Posterior vena cava (tissue), 2 donors: ENCODE measurements at regions not wholly inside any gene's neighbourhood (a gene's known extent, or its start where the extent isn't known, plus 50 kb on each side); places are given as distances from the start of the nearest gene placed in this dataset.
"Not testable (repeated sequence)": the region's sequence is repeated elsewhere in the genome, so short reads cannot be mapped to it uniquely, and the experiment has no call there.

Source experiments
- DNase-seq: peaks from one replicate; pipeline ENCODE4 v3.0.0-alpha.2; 2020; ENCODE audit warnings: low spot score
- intact Hi-C, 2 donors: fragments of 100-400 bp; cut with DNase I; formaldehyde crosslinking; loops; one replicate each; pipeline versions ENCODE4 v1.14.1 to v1.14.2; 2022 to 2023
- donor health status: DM: yes; HTN: yes; CAD: no.
- donor health status: DM: yes; HTN: yes; CAD: no.

DNA sequence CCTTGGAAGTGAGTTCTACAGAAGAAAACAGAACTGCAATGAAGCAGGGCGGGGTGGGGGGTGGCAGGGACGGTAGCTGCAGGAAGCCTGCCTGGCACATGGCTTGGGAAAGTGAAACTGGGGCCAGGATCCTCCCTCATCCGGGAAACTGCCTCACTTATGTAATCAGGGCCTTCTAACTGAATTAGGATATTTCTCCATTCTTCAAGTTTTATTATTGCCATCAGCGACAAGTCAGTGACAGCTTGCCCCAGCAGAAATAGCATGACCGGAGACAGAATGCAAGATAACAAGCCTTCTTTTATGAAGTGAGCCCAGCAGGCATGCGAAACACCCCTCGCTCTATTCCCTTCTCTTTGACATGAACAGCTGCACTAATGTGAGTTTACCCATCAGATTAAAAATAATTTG is 77.5 kb upstream of the CACUL1 start:
- peak; percentile 89 for DNase-seq
- intact Hi-C loops = no loop called here

DNA sequence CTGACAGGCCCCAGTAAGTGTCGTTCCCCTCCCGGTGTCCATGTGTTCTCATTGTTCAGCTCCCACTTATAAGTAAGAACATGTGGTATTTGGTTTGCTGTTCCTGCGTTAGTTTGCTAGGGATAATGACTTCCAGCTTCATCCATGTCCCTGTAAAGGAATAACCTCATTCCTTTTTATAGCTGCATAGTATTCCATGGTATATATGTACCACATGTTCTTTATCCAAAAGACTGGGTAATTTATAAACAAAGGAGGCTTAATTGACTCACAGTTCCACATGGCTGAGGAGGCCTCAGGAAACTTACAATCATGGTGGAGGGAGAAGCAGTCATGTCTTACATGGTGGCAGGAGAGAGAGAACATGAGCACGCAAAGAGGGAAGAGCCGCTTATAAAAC is 79.6 kb upstream of the CACUL1 start:
- DNase-seq, intact Hi-C loops: not testable (repeated sequence)

DNA sequence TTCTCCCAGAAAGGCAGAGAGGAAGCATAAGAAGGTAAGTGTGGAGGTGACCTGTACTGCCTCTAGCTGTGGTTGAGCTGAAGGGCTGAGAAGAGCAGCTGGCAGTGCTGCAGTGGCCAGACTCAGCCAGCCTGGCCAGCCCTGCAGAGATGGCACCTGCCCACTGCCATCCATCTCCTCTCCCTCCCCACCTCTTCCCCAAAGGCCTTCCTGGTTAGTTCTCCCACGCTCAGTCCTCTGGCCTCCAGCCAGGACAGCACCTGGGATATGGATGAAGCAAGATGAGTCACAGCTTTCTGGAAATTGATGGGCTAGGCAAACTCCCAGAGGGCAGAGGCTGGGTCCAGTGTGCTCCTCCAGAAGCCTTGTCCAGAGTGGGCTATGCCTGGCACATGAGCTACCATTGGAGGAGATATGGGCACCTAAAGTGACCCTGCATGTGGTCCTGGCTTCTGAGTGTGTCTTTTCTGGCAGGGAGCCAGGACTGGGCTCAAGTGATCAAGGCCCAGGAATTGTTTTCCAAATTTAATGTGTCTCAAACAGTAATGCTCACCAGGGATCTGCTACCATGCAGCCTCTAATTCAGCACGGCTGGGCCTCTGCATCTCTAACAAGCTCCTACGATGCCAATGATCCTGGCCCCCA is 81.0 kb upstream of the CACUL1 start:
- intact Hi-C loops = no loop called here
- DNase-seq = no peak

DNA sequence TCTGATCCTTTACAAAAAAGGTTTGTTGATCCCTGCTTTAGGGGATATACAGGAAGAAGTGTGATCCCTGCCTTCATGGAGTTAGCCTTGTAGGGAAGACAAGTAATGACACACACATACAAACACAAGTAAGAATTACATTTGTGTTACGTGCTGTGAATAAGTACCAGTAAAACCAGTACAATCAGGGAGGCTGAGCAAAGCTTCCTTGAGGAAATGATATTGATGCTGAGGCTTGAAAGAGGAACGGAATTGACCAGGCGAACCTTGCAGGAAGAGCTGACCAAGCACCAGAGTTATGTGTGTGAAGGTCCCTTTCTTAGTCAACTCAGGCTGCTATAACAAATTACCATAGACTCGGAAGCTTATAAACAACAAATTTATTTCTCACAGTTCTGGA is 83.6 kb upstream of the CACUL1 start:
- intact Hi-C loops = no loop called here
- DNase-seq = no peak

DNA sequence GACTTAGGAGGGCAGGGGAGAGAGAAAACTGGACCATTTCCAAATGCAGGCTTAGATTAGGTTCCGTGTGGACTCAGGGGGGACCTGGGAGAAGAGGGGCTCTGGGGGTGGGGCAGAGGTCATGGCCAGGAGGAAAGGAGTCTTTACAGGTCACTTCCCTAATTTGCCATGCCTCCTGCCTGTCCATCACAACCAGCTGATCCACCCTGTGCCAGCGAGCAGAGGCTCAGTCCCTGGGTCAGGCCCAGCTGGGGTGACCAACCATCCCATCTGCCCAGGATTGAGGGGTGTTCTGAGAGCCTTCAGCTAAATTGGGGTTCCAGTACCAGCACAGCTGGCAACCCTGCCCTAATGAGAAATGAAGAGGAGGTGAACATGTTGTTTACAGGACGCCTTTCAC is 84.6 kb upstream of the CACUL1 start:
- intact Hi-C loops = no loop called here
- no peak for DNase-seq

DNA sequence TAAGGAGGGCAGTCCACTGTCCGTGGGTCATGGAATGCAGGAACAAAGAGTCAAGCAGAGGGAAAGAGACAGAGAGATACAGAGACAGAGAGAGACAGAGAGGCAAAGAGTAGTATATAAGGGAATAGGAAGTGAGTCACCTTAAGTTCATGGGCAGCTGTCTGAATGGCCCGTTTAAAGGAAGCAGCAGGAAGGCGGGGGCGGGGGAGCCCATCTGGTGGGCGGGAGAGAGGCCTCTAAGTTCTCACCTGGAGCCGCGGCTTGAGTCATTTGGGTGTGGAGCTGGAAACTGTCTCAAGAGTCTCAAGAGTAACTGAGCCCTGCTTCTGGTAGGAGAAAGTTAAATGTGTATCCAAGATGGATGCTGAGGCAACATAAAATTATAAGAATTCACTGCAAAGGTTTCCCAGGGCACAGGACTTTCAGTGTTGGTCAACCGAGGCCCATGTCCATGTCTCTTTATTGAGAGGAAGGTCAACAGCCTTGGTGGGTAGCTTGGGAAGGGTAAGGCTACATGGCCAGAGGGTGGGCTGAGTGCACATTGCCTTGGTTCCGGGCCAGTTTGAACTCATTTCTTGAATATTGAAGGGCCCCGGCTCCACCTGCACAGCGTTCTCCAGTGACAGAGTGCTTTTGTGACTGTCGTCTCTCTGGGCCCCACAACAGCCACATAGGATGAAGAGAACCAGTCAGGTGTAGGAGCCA is 85.5 kb upstream of the CACUL1 start:
- intact Hi-C loops = no loop called here
- DNase-seq = no peak

DNA sequence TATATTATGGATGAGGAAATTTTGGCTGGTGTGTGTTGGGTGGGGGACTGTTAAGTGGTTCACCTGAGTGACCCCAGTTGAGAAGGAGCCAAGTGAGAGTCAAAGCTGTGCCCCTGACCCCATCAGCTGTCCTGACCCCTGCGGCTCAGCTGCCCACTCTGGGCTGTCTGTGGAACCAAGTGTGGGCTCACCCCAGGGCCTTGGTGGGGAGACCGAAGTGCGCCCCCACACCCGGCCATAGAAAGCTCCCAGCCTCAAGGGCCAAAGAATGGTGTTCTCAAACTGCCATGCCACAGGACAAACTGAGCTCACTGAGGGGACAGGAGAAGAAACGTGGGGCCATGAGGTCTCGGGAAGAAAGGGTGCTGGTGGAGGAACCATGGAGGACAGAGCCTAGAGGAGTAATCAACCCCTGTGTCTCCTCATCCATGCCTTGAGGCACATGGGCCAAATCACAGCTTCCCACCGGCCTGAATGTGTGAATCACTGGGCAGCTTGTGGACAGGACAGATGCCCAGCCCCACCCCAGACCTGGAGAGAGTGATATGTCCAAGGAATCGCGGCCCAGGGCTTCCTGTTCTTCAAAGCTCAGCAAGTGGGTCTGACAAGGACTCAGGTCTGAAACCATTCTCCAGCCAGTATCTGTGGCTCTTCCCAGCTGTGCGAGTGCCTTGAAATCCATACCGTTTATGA is 86.2 kb upstream of the CACUL1 start:
- intact Hi-C loops = no loop called here
- DNase-seq = no peak

DNA sequence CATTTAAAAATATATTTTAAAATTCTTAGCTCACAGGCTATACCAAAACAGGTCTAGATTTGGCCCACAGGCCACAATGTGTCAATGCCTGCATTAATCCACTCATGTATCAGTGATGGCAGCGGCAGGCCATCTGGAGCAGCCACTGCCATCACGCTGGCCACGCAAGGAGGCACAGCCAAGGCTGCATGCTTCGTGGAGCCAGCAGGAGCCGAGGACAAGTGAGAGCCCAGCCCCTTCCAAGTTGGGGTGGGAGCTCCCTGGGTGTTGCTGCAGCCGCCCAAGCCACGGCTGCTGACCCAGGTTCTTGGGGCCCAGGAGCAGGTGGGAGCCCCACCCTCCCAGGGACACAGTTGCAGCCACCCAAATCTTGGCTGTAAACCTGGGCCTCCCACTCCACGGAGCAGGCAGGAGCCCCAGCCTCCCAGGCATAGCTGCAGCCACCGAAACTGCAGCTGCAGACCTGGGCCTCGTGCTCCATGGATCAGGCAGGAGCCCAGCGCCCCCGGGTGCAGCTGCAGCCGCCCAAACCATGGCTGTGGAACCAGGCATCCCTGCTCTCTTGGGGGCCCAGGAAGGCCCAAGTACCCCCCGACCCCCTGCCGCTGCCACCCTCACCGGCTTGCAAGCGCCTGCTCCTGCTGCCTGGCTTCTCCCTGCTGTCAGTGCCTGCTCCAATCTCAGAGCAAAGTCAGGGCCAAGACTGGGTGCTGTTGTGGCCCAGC is 87.3 kb upstream of the CACUL1 start:
- DNase-seq = no peak
- intact Hi-C loops = no loop called here

DNA sequence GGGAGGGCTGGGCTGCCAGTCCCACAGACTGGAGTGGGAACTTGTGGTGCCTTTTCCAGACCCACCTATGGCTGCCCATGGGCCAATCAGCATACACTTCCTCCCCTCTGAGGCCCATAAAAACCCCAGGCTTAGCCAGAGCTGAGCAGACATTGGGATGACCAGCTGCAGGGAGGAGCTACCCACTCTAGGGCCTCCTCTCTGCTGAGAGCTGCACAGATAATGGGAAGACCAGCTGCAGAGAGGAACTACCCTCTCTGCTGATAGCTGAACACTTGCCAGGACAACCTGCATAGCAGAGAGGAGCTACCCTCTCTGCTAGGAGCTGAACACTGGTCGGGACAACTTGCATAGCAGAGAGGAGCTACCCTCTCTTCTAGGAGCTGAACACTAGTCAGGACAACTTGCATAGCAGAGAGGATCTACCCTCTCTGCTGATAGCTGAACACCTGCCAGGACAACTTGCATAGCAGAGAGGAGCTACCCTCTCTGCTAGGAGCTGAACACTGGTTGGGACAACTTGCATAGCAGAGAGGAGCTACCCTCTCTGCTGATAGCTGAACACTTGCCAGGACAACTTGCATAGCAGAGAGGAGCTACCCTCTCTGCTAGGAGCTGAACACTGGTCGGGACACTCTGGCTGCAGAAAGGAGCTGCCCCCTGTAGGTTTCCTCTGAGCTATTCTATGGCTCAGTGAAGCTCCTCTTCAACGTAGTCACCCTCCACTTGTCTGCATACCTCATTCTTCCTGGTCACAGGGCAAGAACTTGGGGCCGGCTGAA is 88.3 kb upstream of the CACUL1 start:
- intact Hi-C loops = no loop called here
- no peak for DNase-seq

DNA sequence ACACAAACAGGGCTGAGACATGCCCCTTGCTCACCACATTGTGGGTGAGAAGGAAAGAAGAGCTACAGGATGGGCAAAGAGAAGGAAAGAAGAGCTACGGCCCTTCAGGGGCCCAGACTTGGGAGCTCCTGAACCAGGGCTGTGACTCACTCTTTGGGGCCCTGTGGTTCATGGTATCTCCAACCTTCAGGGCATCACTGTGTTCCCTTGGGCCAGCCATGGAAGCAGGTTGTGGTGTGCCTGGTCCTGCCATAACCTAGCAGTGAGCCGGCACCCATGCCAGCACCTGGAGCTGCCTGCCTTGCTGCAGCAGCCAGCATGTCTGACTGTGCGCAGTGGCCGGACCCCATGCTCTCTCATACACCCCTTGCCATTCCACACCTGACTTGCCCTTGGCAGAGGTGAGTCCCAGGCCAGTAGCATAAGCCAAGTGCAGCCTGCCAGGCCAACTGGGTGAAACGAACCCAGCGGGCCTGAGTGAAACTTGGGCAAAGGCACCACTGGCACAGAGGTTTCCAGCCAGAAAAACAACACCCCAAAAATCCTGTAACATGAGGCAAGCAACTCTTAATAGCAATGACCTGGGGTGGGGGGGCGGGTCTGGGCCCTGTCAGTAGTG is 89.0 kb upstream of the CACUL1 start:
- intact Hi-C loops = no loop called here
- no peak for DNase-seq

DNA sequence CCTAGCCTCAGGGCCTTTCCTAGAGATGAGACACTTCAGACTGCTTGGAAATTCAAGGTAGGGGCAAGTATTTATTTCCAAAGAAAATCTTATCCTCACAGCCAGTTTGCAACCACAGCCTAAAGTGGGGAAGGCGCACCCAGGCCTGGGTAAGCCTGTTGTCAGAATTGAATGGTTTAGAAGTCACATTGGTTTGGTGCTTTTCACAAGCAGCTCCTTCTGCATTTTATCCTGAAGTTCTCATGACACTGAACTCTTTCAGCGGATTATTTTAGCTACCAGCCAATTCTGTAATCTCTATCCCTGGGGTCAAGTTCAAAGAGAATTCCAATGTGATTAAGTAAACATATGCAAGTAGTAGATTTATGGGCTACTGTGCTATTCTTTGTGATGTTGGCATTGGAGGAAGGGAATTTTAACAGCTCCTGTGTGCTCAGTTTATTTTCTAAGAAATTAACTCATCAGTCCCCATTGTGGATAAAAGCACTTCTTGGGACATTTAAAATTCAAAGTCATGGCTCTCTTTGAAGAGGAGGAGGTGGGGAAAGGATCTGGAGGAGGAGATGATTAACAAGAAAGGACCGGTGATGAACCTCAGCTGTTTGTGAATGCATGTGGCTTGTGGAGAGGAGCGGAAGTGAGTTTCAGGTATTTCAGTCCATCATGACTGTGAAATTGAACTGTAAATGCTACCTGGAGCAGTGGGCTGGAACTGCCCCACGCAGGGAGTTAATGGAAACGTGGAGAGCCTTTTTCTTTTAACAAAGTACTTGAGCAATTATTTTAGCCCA is 90.2 kb upstream of the CACUL1 start:
- intact Hi-C loops = no loop called here
- DNase-seq = no peak

DNA sequence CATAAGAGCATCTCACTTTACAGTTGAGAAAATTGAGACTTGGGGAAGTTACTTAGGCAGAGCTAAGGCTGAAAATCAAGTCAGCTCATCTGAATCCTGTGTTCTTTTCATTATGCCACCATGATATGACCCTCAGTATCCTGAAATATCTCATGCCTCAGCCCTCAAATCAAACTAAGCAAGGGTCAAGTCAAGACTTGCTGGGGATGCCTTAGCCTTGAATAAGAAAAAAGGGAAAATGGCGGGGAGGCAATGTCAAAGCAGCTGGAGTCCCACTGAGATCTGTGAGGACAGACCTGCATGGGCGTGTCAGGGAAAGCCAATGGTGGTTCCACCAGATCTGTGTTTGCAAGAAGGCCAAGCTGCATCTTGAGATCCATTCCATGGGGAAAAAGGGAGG is 91.0 kb upstream of the CACUL1 start:
- no peak for DNase-seq
- intact Hi-C loops = no loop called here

DNA sequence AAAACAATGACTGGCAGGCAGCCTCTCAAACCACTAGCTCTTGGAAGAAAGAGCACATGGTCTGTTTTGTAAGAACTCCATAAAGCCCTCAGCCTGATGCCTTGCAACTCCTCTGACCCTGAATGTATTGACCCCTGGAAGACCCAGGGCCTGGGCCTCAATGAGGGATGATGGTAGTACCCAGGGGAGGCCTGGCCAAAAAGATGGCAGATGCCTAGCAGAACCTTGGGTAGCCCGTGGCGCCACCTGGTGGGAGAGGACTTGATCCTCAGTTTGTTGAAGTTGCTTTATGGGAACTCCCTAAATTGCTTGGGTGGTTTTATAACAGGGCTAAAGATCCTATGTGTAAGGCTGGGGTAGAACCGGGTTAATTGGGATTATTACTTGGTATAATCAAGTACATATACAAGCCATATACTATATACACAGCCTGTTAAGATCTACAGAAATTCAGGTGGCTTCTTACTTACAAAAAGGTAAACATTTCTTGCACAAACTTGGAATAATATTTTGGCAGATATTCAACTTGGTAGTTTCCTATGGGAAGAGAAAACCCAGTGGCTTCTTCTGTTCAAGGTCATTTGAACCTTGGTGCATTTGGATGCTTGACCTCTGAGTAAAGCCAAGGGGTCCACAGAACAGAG is 95.8 kb upstream of the CACUL1 start:
- intact Hi-C loops = no loop called here
- peak; percentile 91 for DNase-seq

DNA sequence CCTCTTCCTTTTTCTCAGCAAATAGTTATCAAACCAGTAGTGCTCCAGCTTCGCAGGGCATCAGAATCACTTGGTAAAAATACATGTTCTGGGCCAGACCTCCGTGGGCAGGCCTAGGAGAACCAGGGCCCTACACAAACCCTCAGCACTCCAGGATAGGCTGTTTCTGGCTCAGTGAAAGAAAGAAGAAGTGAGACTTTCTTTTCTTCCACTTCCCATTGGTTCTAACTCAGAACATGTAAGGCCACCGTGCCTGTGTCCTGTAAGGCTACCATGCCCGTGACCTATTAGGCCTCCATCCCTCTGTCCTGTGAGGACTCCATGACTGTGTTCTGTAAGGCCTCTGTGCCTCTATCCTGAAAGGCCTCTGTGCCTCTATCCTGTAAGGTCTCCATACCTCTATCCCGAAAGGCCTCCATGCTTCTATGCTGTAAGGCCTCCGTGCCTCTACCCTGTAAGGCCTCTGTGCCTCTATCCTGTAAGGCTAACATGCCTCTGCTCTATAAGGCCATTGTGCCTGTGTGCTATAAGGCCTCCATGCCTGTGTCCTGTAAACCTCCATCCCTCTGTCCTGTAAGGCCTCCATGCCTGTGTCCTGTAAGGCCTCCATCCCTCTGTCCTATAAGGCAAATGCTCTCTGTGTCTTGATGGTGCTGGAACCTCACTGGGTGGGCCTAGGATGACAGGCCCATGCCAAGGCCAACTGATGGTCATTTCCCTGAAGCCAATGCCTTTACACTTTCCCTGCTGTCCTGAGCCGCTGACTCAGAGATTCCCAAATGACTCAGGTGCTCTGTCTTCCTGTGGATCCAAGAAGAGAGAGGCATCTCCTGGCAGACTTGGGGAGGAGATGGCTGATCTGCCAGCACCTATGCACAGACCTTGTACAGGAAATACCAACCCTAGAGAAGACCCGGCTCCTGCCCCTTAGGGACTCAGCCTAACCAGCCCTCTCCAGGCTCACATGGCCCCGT is 96.6 kb upstream of the CACUL1 start:
- DNase-seq = no peak
- intact Hi-C loops = no loop called here

DNA sequence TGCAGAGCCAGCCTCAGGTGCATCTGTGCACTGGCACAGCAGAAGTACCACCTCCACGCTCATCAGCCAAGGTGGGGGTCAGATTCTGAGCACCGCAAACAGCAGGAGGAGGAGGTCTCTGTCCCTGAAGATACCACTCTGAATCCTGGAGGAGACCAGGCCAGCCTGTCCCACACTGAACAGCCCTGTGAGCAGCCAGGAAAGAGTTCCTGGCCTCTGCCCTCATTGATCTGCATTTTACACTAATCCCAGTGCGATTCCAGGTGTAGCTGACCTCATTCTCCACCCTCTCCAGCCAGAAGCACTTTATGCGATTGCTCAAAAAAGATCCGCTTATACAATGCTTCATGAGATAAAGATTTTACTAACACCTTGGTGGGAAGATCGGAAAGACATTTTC is 99.1 kb upstream of the CACUL1 start:
- DNase-seq = no peak

DNA sequence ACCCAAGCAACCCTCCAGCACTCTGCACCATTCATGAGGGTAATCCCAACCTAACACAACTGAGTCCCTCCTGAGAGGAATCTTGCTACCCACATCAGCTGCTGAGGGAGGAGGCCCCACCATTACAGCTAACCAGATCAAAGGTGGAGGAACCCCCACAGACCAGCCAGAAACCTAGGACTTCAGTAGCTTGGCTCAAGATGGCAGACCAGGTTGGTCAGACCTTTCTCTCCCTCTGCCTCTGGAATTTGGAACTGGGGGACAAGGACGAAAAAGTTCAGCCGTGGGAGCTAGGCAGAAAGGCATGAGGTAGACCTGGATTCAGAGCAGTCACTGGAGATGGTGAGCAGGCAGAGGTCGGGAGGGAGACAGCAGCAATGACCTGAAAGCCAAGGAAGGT is 101.3 kb upstream of the CACUL1 start:
- no peak for DNase-seq
- intact Hi-C loops = no loop called here

More for the DNA sequence above, 99.1 kb upstream of the CACUL1 start:
- intact Hi-C loops = no loop called here
